Lung (tissue), 11 donors: ENCODE measurements at regions not wholly inside any gene's neighbourhood (a gene's known extent, or its start where the extent isn't known, plus 50 kb on each side); places are given as distances from the start of the nearest gene placed in this dataset.

Experiments used
- ATAC-seq: fragments of 200-7000 bp; cut with Tn5 transposase; one replicate; pipeline ENCODE4 v1.9.1; 2020; ENCODE audit warnings: moderate number of reproducible peaks; ENCODE audit not compliant: insufficient read depth, low FRiP score
- DNase-seq, 3 donors: peaks; one replicate each; pipeline ENCODE4 v3.0.0-alpha.2; 2013 to 2017
- H3K27ac ChIP-seq, 2 donors: one replicate each; pipeline ENCODE4 v1.5.1; 2013; ENCODE audit warnings: mild to moderate bottlenecking in 2 of 2, moderate library complexity in 2 of 2, control low read depth in 1 of 2, inconsistent platforms in 1 of 2, low read depth in 1 of 2, low read length in 1 of 2
- H3K27me3 ChIP-seq, 3 donors: one replicate each; pipeline ENCODE4 v1.5.1; 2013; ENCODE audit warnings: low read length in 2 of 3; ENCODE audit not compliant: control insufficient read depth in 3 of 3, insufficient read depth in 3 of 3
- H3K36me3 ChIP-seq, 4 donors: one replicate each; pipeline ENCODE4 v1.5.1; 2013; ENCODE audit warnings: low read length in 4 of 4, mild to moderate bottlenecking in 1 of 4, moderate library complexity in 1 of 4; ENCODE audit not compliant: control insufficient read depth in 4 of 4, insufficient read depth in 4 of 4
- H3K4me1 ChIP-seq, 5 donors: one replicate each; pipeline ENCODE4 v1.5.1; 2013; ENCODE audit warnings: low read length in 5 of 5, mild to moderate bottlenecking in 2 of 5, moderate library complexity in 1 of 5; ENCODE audit not compliant: control insufficient read depth in 5 of 5, insufficient read depth in 5 of 5
- H3K4me3 ChIP-seq: one replicate; pipeline ENCODE4 v1.5.1; 2013; ENCODE audit warnings: mild to moderate bottlenecking, control low read depth, moderate library complexity
- H3K9ac ChIP-seq, 2 donors: one replicate each; pipeline ENCODE4 v1.5.1; 2013; ENCODE audit warnings: low read length in 2 of 2, control low read depth in 1 of 2; ENCODE audit not compliant: insufficient read depth in 1 of 2
- H3K9me3 ChIP-seq, 4 donors: one replicate each; pipeline ENCODE4 v1.5.1; 2013; ENCODE audit warnings: low read length in 3 of 4, mild to moderate bottlenecking in 1 of 4, moderate library complexity in 1 of 4; ENCODE audit not compliant: control insufficient read depth in 4 of 4, insufficient read depth in 3 of 4
- CTCF ChIP-seq: IDR thresholded peaks from 2 replicates; pipeline ENCODE4 v1.5.1; 2012; ENCODE audit warnings: mild to moderate bottlenecking; ENCODE audit errors: control extremely low read depth, extremely low read depth
- WGBS, 2 donors: extraction: QIAGEN DNeasy Blood & Tissue Kit; methylation state at CpG; one replicate each; pipeline ENCODE4 v1.1.7; 2013; 5-methylcytosine and 5-hydroxymethylcytosine counted together
- donor health status: control.
- donor health status: control.
- donor health status: Bipolar disorder and iron deficiency.
- donor health status: healthy.
- donor health status: DM: yes; HTN: yes; CAD: no.

- no peak overlapping the region for H3K9ac ChIP-seq
- TF ChIP-seq CTCF, result no peak
- H3K4me1 ChIP-seq, result no peaks in the 10 kb centered on the region
- no peaks in the 10 kb centered on the region for H3K36me3 ChIP-seq
- no peaks in the 10 kb centered on the region for H3K9me3 ChIP-seq
- H3K4me3 ChIP-seq, result no peak overlapping the region
- ATAC-seq, result no peak
- peaks cover 0 to 4% (median 0%) of the 10 kb centered on the region in 3 donors for H3K27me3 ChIP-seq
- DNase-seq, result no peak
- no peak overlapping the region for H3K27ac ChIP-seq
- 74 to 87% methylated on average over 12 of the region's 12 CpGs for WGBS, 2 donors
These were observed 1394.3 kb downstream of the TBC1D22A start for GRCh38 chr22:48156603-48157355.

DNA sequence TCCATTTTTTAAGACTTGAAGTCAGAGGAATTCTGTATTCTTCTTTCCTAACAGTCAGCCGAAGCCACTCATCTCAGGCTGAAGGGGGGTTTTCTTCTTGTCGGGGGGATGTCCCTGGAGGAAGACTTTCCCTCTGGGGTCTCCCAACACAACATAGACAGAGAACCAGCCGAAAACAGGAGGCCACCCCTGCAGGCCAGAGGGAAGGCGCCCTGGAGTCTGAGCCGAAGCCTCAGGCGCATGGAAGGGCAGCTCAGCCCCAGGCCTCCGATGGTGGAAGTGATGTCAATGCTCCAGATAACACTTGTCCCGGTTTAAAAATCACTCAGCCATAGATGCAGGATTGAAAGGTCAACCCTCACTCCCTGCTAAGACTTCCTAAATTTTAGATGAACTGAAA is 1393.0 kb downstream of the TBC1D22A start:
- TF ChIP-seq CTCF, result no peak
- H3K27me3 ChIP-seq, result no peaks in the 10 kb centered on the region
- no peaks in the 10 kb centered on the region for H3K36me3 ChIP-seq
- H3K9ac ChIP-seq, result no peak overlapping the region
- H3K27ac ChIP-seq, result no peak overlapping the region
- H3K4me3 ChIP-seq, result no peak overlapping the region
- no peaks in the 10 kb centered on the region for H3K4me1 ChIP-seq
- no peaks in the 10 kb centered on the region for H3K9me3 ChIP-seq
- ATAC-seq (no peak), DNase-seq (no peak)
- WGBS, 2 donors, result 82 to 88% methylated on average over 8 of the region's 8 CpGs

DNA sequence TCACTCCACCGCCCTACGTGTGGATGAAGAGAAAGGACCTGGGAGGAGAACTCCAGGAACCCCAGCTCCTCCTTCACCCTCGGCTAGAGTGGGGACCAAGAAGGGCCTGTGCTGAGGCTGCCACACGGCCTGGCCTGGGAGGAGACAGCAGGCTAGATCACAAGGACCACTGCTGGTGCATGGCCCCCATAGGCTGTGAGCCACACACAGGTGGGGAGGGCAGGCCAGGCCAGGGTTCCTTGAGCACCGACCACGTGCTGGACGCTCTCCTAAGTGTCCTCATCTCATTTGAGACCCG is 1392.4 kb downstream of the TBC1D22A start:
- DNase-seq, result no peak
- WGBS, 2 donors, result 85 to 90% methylated on average over 8 of the region's 8 CpGs
- ATAC-seq, result no peak
- no peak for TF ChIP-seq CTCF
- Histone ChIP-seq H3K4me1 (no peaks in the 10 kb centered on the region), H3K27ac (no peak overlapping the region), H3K9me3 (no peaks in the 10 kb centered on the region), H3K36me3 (no peaks in the 10 kb centered on the region), H3K27me3 (no peaks in the 10 kb centered on the region), H3K9ac (no peak overlapping the region), H3K4me3 (no peak overlapping the region)
